ENCODE measurements at regions not wholly inside any gene's neighbourhood (a gene's known extent, or its start where the extent isn't known, plus 50 kb on each side); places are given as distances from the start of the nearest gene placed in this dataset.

DNA sequence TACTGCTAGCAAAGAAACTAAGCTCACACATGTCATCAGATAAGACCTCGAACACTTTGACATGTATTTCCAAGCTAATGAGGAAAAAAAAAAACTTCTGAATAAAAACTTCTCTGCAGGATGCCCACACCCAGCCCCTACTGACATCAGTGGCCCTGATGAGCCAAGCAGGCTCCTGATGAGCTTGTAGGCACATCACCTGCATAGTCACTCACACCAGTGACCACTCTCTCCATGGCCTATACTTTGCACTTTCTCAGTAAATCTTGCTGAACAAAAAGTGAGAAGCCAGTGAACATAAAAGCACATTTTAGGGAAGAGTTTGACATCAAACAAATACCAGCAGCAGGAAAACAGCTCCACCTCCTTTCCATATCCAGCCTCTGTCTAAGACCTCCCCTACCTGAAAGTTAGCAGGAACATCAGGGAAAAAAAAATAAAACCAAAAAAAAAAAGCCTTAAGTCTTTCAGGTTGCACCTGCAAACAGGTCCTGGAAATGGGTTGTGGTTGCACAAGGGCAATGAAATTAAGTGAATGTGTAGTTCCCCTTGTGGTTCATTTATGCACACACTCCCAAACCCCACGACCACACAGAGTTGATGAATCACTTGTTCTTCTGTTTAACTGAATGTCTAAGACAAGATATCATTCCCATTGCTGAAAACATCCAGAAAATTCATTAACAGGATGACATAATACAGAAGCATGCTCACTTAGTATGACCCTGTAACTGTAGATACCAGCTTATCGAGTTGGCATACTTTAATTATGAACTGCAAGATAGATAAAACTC lies 205.2 kb upstream of the PDE1C start:
- no peak overlapping the region for H3K4me3 ChIP-seq (ENCODE audit: low read depth, low read length)
- DNase-seq (ENCODE audit: low read depth): no peak
- TF ChIP-seq, protein P1, sequence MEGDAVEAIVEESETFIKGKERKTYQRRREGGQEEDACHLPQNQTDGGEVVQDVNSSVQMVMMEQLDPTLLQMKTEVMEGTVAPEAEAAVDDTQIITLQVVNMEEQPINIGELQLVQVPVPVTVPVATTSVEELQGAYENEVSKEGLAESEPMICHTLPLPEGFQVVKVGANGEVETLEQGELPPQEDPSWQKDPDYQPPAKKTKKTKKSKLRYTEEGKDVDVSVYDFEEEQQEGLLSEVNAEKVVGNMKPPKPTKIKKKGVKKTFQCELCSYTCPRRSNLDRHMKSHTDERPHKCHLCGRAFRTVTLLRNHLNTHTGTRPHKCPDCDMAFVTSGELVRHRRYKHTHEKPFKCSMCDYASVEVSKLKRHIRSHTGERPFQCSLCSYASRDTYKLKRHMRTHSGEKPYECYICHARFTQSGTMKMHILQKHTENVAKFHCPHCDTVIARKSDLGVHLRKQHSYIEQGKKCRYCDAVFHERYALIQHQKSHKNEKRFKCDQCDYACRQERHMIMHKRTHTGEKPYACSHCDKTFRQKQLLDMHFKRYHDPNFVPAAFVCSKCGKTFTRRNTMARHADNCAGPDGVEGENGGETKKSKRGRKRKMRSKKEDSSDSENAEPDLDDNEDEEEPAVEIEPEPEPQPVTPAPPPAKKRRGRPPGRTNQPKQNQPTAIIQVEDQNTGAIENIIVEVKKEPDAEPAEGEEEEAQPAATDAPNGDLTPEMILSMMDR (conservative IDR thresholded peaks at IDR 0.05; ENCODE audit: low read depth, low read length): no peak

DNA sequence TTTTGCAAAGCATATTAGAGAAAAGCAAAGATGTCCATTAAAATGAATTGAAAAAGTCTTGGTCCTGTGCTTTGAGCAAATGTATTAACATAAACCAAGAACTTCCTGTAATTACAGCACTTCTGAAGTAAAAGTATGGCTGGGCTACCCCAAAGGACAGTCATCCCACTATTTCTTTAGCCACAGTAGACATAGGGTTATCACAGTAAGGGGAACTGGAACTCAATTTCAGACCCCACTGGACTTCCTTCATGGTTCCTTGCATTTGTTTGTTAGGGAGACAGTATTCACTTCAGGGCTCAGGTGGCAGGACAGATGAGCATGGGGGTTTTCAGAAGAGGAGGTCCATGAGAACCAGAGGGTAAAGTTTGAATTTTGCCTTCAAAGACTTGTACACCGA lies 203.1 kb upstream of the PDE1C start:
- DNase-seq (ENCODE audit: low read depth): no peak
- H3K4me3 ChIP-seq (ENCODE audit: low read depth, low read length): no peak overlapping the region
- TF ChIP-seq, protein P1 (conservative IDR thresholded peaks at IDR 0.05; ENCODE audit: low read depth, low read length): no peak

DNA sequence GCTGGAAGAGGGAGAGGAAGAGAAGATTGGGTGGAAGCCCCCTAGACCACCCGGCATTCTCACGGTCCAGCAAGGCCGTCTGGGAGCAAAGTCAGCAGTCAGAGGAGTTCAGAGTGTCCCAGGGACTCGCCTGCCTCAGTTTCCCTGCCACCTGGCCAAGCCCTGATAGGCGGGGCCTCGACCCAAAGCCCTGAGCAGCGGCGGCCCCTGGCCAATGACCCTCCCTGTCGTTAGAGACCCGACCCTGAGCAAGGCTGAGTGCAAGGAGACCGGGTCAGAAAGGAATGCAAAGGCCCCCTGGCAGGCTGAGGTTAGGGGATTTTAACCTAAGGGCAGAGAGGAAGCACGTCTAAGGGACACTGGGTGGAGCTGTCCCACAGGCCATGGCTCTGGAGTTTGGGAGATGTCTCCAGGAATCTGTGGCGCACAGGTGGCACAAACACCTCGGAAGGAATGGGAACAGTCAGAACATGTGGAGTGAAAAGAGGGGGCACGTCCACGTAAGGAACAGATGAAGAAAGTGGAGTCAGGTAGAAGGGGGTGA lies 196.8 kb upstream of the PDE1C start:
- no peak overlapping the region for H3K4me3 ChIP-seq (ENCODE audit: low read depth, low read length)
- TF ChIP-seq, protein P1 (conservative IDR thresholded peaks at IDR 0.05; ENCODE audit: low read depth, low read length): no peak
- DNase-seq (ENCODE audit: low read depth): no peak

DNA sequence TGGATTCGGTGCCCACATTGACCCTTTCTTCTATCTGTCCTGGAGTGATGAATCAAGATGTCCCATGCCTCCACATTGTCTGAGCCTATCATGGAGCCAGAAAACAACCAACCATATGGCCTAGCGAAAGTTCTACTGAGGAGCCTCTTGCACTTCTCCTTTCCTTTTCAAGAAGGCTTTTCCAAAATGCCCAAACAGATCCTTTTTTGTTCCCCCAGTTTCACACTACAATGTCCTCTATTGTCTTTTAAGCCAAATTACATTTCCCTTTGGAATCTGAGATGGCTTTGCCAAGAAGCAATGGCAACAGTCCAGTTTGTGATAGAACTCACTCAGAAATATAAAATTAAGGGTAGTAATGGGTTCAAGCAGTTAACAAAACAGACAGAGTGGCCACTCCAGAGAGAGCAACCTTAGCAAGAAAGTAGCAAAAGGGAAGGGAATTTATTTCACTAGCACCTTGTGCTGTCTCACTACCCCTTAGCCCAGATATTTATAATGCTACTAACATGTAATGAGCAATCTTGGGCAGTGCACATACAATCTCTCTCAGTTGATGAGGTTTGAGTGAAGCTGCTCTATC lies 194.6 kb upstream of the PDE1C start:
- H3K4me3 ChIP-seq (ENCODE audit: low read depth, low read length): no peak overlapping the region
- TF ChIP-seq, protein P1 (conservative IDR thresholded peaks at IDR 0.05; ENCODE audit: low read depth, low read length): no peak
- DNase-seq (ENCODE audit: low read depth): no peak

DNA sequence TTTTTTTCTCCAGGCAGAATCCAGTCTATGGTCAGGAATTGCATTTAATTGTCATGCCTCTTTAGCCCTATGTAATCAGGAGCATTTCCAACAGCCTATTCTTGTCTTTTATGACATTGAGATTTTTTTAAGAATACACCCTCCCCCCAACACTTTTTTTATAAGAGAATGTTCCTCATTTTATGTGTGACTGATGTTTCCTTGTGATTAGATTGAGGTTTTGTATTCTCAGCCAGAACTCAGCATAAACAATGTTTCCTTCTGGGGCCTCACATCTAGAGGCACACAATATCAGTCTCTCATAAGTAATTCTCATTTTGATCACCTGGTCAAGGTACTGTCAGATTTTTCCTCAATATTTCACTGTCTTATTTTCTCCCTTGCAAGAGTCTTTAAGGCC lies 193.4 kb upstream of the PDE1C start:
- DNase-seq (ENCODE audit: low read depth): no peak
- TF ChIP-seq, protein P1 (conservative IDR thresholded peaks at IDR 0.05; ENCODE audit: low read depth, low read length): no peak
- no peak overlapping the region for H3K4me3 ChIP-seq (ENCODE audit: low read depth, low read length)

DNA sequence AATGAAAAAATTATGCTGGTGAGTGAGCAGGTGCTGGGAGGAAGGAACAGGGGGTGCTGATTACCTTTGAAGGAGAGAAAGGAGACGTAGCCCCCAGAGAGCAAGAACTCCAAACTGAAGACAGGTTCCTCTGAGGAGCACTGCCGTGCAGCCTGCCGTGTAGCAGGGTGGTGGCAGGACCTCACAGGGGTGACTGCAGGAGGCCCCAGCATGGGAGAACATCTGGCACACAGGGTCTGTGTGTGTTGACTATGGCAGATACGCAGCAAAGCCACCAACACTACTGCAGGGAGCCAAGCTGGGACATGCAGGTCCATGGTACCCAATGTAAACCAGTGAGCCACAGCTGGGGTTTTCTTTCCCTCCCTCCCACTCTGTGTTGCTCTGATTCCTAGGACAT lies 192.1 kb upstream of the PDE1C start:
- no peak overlapping the region for H3K4me3 ChIP-seq (ENCODE audit: low read depth, low read length)
- TF ChIP-seq, protein P1 (conservative IDR thresholded peaks at IDR 0.05; ENCODE audit: low read depth, low read length): no peak
- DNase-seq (ENCODE audit: low read depth): no peak
